GM21529 (cell line): ENCODE measurements at regions not wholly inside any gene's neighbourhood (a gene's known extent, or its start where the extent isn't known, plus 50 kb on each side); places are given as distances from the start of the nearest gene placed in this dataset.
A peak's percentile ranks its signal among the peaks of the same experiment; 100 is the strongest.
"Not testable (repeated sequence)": the region's sequence is repeated elsewhere in the genome, so short reads cannot be mapped to it uniquely, and the experiment has no call there.

Source experiments
- ATAC-seq: cut with Tn5 transposase; IDR thresholded peaks from one replicate; pipeline ENCODE4 v1.9.1; 2021; ENCODE audit not compliant: unreplicated experiment

DNA sequence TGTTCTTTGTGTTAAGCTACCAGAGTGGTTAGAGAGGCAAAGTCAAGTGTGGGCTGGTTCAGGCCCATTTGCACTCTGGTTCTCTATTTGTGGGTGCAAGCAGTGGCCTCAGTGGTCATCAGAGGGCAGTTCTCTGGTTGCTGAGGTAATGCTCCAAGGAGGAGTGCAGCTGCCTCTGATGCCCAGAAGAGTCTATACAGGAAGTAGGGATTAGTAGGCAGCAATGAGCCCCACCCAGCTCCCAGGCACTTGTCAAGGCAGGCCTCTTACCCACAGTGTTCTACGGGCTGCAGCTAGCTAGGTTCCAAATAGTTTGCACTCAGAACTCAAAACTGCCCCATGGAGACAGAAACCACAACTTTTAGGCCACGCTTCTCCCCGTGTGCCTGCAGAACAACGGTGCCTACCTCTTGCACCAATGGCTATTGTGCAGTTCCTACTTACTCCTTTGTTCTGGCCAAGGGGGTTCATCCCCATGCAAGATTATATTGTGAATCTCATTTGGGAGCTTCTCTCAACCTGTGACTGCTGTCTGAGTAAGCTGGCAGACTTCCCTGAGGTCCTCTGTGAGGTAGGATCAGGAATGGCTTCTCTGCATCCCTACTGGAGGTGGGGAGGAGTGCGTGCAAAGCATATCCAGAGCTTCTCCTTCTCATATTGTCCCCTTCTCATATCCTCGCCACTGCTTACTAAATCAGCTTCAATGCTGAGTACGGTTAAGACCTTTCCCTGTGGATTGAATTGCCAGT is 410.3 kb upstream of the LMO3 start:
- ATAC-seq = no peak

DNA sequence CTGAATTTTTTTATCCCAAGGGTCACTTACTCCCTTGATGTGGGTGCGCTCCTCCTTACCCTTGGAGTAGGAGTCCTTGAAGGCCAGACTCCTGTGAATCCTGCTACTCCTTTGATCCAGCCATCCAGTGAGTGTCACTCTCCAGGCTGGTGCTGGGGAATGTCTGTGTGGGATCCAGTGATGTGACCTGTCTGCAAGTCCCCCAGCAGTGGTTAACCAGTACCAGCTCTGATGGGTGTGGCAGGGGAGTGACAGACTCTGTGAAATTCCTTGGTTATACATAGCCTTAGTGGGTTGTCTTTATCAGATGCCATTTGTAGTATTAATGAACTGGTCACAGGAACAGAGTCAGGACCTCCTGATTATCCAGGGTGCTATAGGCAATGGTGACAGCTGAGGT is 409.5 kb upstream of the LMO3 start:
- ATAC-seq = no peak

DNA sequence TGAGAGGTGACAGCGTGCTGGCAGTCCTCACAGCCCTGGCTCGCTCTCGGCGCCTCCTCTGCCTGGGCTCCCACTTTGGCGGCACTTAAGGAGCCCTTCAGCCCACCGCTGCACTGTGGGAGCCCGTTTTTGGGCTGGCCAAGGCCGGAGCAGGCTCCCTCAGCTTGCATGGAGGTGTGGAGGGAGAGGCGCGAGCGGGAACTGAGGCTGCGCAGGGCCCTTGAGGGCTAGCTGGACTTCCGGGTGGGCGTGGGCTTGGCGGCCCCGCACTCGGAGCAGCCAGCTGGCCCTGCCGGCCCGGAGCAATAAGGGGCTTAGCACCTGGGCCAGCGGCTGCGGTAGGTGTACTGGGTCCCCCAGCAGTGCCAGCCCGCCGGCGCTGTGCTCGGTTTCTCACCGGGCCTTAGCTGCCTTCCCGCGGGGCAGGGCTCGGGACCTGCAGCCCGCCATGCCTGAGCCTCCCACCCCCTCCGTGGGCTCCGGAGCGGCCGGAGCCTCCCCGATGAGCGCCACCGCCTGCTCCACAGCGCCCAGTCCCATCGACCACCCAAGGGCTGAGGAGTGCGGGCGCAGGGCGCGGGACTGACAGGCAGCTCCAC is 401.6 kb upstream of the LMO3 start:
- not testable (repeated sequence) for ATAC-seq

- ATAC-seq = not testable (repeated sequence)
These were observed 392.6 kb upstream of the LMO3 start for GRCh38 chr12:16998538-16998937.

DNA sequence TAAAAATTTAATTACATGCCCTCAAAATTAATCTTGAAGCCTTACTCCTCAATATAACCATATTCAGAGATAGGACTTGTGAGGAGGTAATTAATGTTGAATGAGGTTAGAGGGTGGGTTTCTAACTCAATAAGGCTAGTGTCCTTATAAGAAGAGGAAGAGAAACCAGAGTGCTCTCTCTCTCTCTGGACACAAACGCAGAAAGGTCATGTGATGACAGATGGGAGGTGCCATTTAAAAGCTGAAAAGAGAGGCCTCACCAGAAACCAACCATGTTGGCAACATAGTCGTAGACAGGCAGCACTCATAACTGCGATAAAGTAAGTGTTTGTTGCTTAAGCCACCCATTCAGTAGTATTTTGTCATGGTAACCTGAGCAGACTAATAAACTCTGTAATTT is 378.5 kb upstream of the LMO3 start:
- no peak for ATAC-seq

GRCh38 chr12:16972923-16973770 is 367.2 kb upstream of the LMO3 start:
- no peak for ATAC-seq

GRCh38 chr12:16962889-16963288 is 356.9 kb upstream of the LMO3 start:
- no peak for ATAC-seq

- ATAC-seq = no peak
These were observed 349.2 kb upstream of the LMO3 start for GRCh38 chr12:16955083-16955657.

- ATAC-seq = no peak
These were observed 344.1 kb upstream of the LMO3 start for GRCh38 chr12:16949871-16950667.

- ATAC-seq = no peak
These were observed 343.4 kb upstream of the LMO3 start for GRCh38 chr12:16949371-16949770.

DNA sequence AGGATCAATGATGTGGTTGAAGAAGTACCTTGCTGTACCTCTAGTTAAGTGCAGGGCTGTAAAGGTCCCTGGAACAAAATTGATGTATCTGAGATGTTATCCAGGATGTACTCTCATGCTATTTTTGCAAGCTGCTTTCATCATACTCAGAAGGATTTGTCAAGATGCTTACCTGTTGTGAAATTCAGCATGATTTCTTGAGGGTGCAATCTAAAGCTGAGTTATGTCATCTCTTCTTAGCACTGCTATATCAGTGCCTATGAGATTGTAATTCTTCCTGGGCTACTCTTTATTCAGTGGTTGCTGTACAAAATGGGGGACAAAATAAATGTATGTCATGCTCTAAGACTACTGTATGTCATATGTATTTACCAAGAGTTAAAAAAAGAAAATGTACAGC is 340.7 kb upstream of the LMO3 start:
- ATAC-seq = no peak

DNA sequence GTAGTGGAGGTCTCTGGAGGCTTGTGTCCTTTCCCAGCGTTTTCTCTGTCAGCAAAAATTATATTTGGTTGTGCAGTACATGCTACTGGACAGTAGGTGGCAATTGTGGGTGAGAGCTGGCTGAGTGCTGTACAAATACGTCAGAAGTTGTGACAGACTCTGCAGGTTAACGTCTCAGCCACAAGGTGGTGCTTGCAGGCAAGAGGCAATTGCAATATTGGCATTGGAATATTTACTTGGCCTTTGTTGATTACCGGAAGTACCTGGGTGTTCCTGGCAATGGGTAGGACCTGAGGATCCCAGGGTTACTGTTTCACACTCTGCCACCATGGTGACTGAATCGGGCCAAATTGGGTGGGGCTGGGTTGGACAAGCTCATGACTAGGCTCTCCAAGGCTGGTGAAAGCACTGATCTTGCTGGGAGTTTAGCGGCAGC is 333.9 kb upstream of the LMO3 start:
- peak; percentile 99 for ATAC-seq

DNA sequence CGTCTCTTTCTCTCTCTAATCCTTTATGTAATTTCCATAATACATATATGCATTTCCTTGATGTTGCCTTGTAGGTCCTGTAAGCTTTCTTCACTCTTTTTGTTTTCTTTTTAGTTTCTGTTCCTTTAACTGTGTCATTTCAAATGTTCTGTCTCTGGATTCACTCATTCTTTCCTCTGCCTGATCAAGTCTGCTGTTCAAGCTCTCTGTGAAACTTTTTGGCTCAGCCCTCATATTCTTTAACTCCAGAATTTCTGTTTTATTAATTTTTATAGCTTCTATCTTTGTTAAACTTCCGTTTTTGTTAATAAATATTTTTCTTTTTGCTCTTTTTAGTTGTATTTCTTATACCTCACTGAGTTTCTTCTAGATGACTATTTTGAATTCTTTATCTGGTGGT is 321.3 kb upstream of the LMO3 start:
- no peak for ATAC-seq

- no peak for ATAC-seq
These were observed 314.5 kb upstream of the LMO3 start for GRCh38 chr12:16920451-16920850.

DNA sequence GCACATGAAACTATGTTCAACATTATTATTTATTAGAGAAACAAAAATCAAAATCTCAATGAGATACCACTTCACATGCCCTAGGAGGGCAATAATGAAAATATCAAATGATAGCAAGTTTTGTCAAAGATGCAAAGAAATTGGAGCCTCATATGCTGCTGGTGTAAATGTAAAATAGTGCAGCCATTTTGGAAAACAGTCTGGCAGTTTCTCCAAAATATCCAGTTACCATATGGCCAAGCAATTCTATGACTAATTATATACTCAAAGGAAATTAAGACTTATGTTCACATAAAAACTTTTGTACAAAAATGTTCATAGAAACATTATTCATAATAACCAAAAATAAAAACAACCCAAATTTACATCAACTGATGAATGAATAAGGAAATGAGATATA is 313.6 kb upstream of the LMO3 start:
- no peak for ATAC-seq

- no peak for ATAC-seq
These were observed 308.9 kb upstream of the LMO3 start for GRCh38 chr12:16914853-16915252.

DNA sequence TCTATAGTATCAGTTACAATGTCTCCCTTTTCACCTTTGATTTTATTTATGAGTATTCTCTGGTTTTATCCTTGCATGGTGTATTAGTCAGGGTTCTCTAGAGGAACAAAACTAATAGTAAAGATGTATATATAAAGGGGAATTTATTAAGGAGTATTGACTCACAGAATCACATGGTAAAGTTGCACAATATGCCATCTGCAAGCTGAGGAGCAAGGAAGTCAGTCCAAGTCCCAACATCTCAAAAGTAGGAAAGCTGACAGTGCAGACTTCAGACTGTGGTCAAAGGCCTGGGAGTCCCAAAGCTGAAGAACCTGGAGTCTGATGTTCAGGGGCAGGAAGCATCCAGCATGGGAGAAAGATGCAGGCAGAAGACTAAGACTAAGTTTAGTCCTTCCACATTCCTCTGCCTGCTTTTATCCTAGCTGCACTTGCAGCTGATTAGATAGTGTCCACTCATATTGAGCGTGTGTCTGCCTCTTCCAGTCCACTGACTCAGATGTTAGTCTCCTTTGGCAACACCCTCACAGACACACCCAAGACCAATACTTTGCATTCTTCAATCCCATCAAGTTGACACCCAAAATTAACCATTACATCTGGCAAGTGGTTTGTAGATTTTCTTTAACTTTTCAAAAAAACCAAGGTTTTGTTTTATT is 308.0 kb upstream of the LMO3 start:
- no peak for ATAC-seq

DNA sequence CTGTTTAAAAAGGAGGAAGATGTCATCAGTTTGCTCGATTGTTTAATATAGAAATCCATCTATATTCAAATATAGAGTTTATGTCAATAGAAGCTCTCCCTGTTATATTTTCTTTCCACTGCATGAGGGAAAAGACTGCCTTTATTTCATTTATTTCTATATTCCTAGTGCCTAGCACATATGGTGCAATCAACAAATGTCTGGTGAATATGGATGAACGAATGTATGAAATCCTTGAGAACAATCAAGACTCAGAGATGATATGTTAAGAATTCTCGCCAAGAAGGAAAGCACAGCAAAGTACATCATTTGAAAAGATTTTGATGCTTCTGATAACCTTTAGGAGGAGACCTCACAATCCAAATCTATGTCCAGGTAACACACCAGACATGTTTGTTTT is 296.0 kb upstream of the LMO3 start:
- no peak for ATAC-seq

DNA sequence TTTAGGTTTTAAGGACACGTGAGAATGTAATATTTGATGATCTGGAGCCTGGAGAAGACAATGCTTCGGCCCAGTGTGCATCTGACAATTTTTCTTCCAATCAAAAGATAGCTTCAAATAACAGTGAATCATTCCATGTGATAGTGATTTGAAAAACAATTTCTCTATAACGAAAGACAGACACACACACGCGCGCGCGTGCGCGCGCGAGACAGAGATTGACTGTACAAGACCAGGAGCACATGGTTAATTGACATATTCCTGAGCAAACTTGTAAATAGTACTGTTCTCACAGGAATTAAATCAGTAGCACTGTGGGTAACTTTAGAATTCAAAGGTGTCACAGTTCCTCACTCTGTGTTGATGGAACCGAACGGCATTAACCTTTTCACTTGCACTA is 287.5 kb upstream of the LMO3 start:
- no peak for ATAC-seq

DNA sequence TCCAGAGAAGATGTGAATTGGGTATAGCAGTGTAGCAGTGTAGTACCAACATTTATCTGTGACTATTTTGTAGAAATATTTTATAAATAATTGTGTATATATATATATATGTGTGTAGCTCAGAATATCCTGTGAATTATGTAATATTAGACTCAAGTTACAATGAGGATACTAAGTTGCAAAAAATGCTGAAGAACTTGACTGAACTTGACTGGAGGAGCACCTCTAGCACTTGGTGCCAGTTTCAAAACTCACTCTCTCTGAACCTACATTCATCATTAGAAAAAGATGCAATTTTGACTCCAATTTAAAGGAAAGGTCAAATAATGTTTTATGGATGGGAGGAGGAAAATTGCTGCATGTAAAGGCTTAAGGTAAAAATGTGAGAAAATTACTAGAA is 285.7 kb upstream of the LMO3 start:
- no peak for ATAC-seq
